ENCODE measurements at regions not wholly inside any gene's neighbourhood (a gene's known extent, or its start where the extent isn't known, plus 50 kb on each side); places are given as distances from the start of the nearest gene placed in this dataset.
"Not testable (repeated sequence)": the region's sequence is repeated elsewhere in the genome, so short reads cannot be mapped to it uniquely, and the experiment has no call there.

- no peak for DNase-seq (ENCODE audit: low read depth in 2 of 3, low spot score in 1 of 3)
Observed at GRCh38 chr9:72471096-72471495, 50.3 kb upstream of the TMC1 start.

GRCh38 chr9:72467766-72468738, 53.4 kb upstream of the TMC1 start:
- DNase-seq (ENCODE audit: low read depth in 2 of 3, low spot score in 1 of 3) = no peak

- DNase-seq (ENCODE audit: low read depth in 2 of 3, low spot score in 1 of 3) = no peak
Observed at GRCh38 chr9:72465593-72465984, 55.8 kb upstream of the TMC1 start.

GRCh38 chr9:72464857-72465592, 56.4 kb upstream of the TMC1 start:
- no peak for DNase-seq (ENCODE audit: low read depth in 2 of 3, low spot score in 1 of 3)

- DNase-seq (ENCODE audit: low read depth in 2 of 3, low spot score in 1 of 3) = no peak
Observed at GRCh38 chr9:72462340-72462739, 59.1 kb upstream of the TMC1 start.

GRCh38 chr9:72460342-72461312, 60.8 kb upstream of the TMC1 start:
- no peak for DNase-seq (ENCODE audit: low read depth in 2 of 3, low spot score in 1 of 3)

GRCh38 chr9:72459308-72459707, 62.1 kb upstream of the TMC1 start:
- DNase-seq (ENCODE audit: low read depth in 2 of 3, low spot score in 1 of 3) = no peak

- no peak for DNase-seq (ENCODE audit: low read depth in 2 of 3, low spot score in 1 of 3)
Observed at GRCh38 chr9:72458153-72458552, 63.3 kb upstream of the TMC1 start.

- no peak for DNase-seq (ENCODE audit: low read depth in 2 of 3, low spot score in 1 of 3)
Observed at GRCh38 chr9:72457366-72457765, 64.0 kb upstream of the TMC1 start.

GRCh38 chr9:72454871-72455491, 66.4 kb upstream of the TMC1 start:
- DNase-seq (ENCODE audit: low read depth in 2 of 3, low spot score in 1 of 3) = no peak

GRCh38 chr9:72453797-72454196, 67.6 kb upstream of the TMC1 start:
- DNase-seq (ENCODE audit: low read depth in 2 of 3, low spot score in 1 of 3) = no peak

GRCh38 chr9:72446241-72446640, 75.2 kb upstream of the TMC1 start:
- not testable (repeated sequence) for DNase-seq (ENCODE audit: low read depth in 2 of 3, low spot score in 1 of 3)

GRCh38 chr9:72445306-72445995, 76.0 kb upstream of the TMC1 start:
- DNase-seq (ENCODE audit: low read depth in 2 of 3, low spot score in 1 of 3) = no peak

GRCh38 chr9:72444435-72444834, 77.0 kb upstream of the TMC1 start:
- no peak for DNase-seq (ENCODE audit: low read depth in 2 of 3, low spot score in 1 of 3)

GRCh38 chr9:72443855-72444254, 77.6 kb upstream of the TMC1 start:
- DNase-seq (ENCODE audit: low read depth in 2 of 3, low spot score in 1 of 3) = peak in 1 of 3 donors; percentile 4

- no peak for DNase-seq (ENCODE audit: low read depth in 2 of 3, low spot score in 1 of 3)
Observed at GRCh38 chr9:72441848-72442607, 77.0 kb upstream of the ZFAND5 start.

- no peak for DNase-seq (ENCODE audit: low read depth in 2 of 3, low spot score in 1 of 3)
Observed at GRCh38 chr9:72440992-72441847, 76.2 kb upstream of the ZFAND5 start.

- DNase-seq (ENCODE audit: low read depth in 2 of 3, low spot score in 1 of 3) = no peak
Observed at GRCh38 chr9:72440378-72440777, 75.4 kb upstream of the ZFAND5 start.
